ENCODE measurements at regions not wholly inside any gene's neighbourhood (a gene's known extent, or its start where the extent isn't known, plus 50 kb on each side); places are given as distances from the start of the nearest gene placed in this dataset.

DNA sequence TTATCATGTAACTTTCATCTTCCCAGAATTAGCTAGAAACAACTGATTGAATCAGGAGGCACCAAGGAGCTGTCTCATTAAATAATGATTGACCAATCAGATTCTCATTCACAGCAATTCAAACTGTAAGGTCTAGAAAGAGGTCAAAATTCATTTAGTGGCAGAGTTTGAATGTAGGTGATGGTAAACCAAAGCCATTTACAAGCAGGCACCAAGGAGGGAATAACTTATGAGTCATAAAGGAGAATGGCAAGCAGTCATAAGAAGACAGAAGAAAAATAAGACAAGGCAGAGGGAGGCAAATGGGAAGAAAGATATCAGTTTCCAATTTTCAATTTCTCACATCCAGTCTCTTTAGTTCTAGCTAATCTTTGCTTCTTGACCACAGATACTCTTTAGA lies 52.9 kb upstream of the DEFB112 start:
- Histone ChIP-seq H3K9me3 (ENCODE audit: control insufficient read depth, insufficient read depth, low read depth, low read length) (no peaks in the 10 kb centered on the region), H3K27ac (ENCODE audit: extremely low read depth, low read depth, low read length) (no peak overlapping the region), H3K4me1 (ENCODE audit: control insufficient read depth, insufficient read depth, low read length) (no peaks in the 10 kb centered on the region), H3K4me3 (ENCODE audit: low read depth, low read length) (no peak overlapping the region), H3K36me3 (ENCODE audit: control insufficient read depth in 2 of 2, insufficient read depth in 1 of 2, low read length in 2 of 2) (no peaks in the 10 kb centered on the region)
- TF ChIP-seq ZNF510 (tag by site-specific recombination; IDR thresholded peaks at IDR 0.05; ENCODE audit: insufficient replicate concordance) (no peak), SETDB1 (IDR thresholded peaks at IDR 0.05; ENCODE audit: insufficient read length, low read length) (no peak), ZNF140 (tag by site-specific recombination; IDR thresholded peaks at IDR 0.05) (no peak), ZNF239 (tag by site-specific recombination; IDR thresholded peaks at IDR 0.05) (no peak), ZNF670 (tag by site-specific recombination; IDR thresholded peaks at IDR 0.05; ENCODE audit: low read depth) (no peak), ZNF169 (tag by site-specific recombination; IDR thresholded peaks at IDR 0.05) (no peak), ZFHX2 (tag by site-specific recombination; conservative IDR thresholded peaks at IDR 0.05) (no peak), ZNF175 (tag by site-specific recombination; IDR thresholded peaks at IDR 0.05) (no peak), ZNF777 (tag by site-specific recombination; IDR thresholded peaks at IDR 0.05; ENCODE audit: borderline replicate concordance) (no peak)
- TF ChIP-seq, protein P1, sequence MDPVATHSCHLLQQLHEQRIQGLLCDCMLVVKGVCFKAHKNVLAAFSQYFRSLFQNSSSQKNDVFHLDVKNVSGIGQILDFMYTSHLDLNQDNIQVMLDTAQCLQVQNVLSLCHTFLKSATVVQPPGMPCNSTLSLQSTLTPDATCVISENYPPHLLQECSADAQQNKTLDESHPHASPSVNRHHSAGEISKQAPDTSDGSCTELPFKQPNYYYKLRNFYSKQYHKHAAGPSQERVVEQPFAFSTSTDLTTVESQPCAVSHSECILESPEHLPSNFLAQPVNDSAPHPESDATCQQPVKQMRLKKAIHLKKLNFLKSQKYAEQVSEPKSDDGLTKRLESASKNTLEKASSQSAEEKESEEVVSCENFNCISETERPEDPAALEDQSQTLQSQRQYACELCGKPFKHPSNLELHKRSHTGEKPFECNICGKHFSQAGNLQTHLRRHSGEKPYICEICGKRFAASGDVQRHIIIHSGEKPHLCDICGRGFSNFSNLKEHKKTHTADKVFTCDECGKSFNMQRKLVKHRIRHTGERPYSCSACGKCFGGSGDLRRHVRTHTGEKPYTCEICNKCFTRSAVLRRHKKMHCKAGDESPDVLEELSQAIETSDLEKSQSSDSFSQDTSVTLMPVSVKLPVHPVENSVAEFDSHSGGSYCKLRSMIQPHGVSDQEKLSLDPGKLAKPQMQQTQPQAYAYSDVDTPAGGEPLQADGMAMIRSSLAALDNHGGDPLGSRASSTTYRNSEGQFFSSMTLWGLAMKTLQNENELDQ (tag by site-specific recombination; IDR thresholded peaks at IDR 0.05; ENCODE audit: low read depth), result no peak
- TF ChIP-seq, protein P2, sequence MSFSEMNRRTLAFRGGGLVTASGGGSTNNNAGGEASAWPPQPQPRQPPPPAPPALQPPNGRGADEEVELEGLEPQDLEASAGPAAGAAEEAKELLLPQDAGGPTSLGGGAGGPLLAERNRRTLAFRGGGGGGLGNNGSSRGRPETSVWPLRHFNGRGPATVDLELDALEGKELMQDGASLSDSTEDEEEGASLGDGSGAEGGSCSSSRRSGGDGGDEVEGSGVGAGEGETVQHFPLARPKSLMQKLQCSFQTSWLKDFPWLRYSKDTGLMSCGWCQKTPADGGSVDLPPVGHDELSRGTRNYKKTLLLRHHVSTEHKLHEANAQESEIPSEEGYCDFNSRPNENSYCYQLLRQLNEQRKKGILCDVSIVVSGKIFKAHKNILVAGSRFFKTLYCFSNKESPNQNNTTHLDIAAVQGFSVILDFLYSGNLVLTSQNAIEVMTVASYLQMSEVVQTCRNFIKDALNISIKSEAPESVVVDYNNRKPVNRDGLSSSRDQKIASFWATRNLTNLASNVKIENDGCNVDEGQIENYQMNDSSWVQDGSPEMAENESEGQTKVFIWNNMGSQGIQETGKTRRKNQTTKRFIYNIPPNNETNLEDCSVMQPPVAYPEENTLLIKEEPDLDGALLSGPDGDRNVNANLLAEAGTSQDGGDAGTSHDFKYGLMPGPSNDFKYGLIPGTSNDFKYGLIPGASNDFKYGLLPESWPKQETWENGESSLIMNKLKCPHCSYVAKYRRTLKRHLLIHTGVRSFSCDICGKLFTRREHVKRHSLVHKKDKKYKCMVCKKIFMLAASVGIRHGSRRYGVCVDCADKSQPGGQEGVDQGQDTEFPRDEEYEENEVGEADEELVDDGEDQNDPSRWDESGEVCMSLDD (tag by site-specific recombination; IDR thresholded peaks at IDR 0.05), result no peak
- TF ChIP-seq, protein P3, sequence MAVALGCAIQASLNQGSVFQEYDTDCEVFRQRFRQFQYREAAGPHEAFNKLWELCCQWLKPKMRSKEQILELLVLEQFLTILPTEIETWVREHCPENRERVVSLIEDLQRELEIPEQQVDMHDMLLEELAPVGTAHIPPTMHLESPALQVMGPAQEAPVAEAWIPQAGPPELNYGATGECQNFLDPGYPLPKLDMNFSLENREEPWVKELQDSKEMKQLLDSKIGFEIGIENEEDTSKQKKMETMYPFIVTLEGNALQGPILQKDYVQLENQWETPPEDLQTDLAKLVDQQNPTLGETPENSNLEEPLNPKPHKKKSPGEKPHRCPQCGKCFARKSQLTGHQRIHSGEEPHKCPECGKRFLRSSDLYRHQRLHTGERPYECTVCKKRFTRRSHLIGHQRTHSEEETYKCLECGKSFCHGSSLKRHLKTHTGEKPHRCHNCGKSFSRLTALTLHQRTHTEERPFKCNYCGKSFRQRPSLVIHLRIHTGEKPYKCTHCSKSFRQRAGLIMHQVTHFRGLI (tag by site-specific recombination; IDR thresholded peaks at IDR 0.05), result no peak
- TF ChIP-seq, protein P4, sequence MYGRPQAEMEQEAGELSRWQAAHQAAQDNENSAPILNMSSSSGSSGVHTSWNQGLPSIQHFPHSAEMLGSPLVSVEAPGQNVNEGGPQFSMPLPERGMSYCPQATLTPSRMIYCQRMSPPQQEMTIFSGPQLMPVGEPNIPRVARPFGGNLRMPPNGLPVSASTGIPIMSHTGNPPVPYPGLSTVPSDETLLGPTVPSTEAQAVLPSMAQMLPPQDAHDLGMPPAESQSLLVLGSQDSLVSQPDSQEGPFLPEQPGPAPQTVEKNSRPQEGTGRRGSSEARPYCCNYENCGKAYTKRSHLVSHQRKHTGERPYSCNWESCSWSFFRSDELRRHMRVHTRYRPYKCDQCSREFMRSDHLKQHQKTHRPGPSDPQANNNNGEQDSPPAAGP (tag by site-specific recombination; IDR thresholded peaks at IDR 0.05), result no peak
- TF ChIP-seq, protein P5, sequence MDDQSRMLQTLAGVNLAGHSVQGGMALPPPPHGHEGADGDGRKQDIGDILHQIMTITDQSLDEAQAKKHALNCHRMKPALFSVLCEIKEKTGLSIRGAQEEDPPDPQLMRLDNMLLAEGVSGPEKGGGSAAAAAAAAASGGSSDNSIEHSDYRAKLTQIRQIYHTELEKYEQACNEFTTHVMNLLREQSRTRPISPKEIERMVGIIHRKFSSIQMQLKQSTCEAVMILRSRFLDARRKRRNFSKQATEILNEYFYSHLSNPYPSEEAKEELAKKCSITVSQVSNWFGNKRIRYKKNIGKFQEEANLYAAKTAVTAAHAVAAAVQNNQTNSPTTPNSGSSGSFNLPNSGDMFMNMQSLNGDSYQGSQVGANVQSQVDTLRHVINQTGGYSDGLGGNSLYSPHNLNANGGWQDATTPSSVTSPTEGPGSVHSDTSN (CRISPR knock-in tag; IDR thresholded peaks at IDR 0.05), result no peak
- POLR2A ChIA-PET, result no interaction called here
- CTCF ChIA-PET, result no interaction called here

DNA sequence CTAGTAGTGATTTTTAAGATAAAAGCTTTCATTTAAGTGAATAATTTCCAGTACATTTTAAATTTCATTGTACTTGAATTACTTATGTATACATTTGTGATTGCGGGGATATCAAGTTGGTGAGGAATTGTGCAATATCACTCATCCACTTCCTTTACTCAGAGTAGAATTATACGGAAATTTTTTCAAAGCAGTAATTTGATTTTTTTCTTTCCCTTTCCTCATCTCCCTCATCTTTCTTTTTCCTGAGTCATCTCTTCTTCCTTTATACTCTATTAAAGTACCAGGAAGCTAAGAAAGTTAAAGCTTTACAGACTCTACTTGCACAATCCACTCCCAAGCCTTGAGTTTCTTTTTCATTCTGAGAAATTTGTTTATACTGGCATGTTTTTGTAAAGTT lies 60.9 kb upstream of the DEFB112 start:
- ChIA-PET POLR2A (no interaction called here), CTCF (interaction anchor here (0.6 to 2.2 kb wide), 2 partner anchors 19 to 1499 kb away, joined by 3 to 11 read pairs; no protein-coding TSS in a partner anchor)
- TF ChIP-seq ZNF19 (tag by site-specific recombination; IDR thresholded peaks at IDR 0.05; ENCODE audit: low read depth), result no peak
- Histone ChIP-seq H3K9me3 (ENCODE audit: control insufficient read depth, insufficient read depth, low read depth, low read length) (no peaks in the 10 kb centered on the region), H3K4me3 (ENCODE audit: low read depth, low read length) (no peak overlapping the region), H3K36me3 (ENCODE audit: control insufficient read depth in 2 of 2, insufficient read depth in 1 of 2, low read length in 2 of 2) (no peaks in the 10 kb centered on the region), H3K4me1 (ENCODE audit: control insufficient read depth, insufficient read depth, low read length) (no peaks in the 10 kb centered on the region), H3K27ac (ENCODE audit: extremely low read depth, low read depth, low read length) (no peak overlapping the region)

All from HEK293 (cell line).